Neuron (in vitro differentiated cells): ENCODE measurements at regions not wholly inside any gene's neighbourhood (a gene's known extent, or its start where the extent isn't known, plus 50 kb on each side); places are given as distances from the start of the nearest gene placed in this dataset.
"Not testable (repeated sequence)": the region's sequence is repeated elsewhere in the genome, so short reads cannot be mapped to it uniquely, and the experiment has no call there.

Experiments
- H2AFZ ChIP-seq: one replicate; pipeline ENCODE4 v1.6.1; 2013; ENCODE audit warnings: low read depth, mild to moderate bottlenecking, inconsistent platforms, low read length, moderate library complexity
- H3K27me3 ChIP-seq: one replicate; pipeline ENCODE4 v1.6.1; 2013; ENCODE audit warnings: low read length; ENCODE audit not compliant: insufficient read depth
- H3K36me3 ChIP-seq: one replicate; pipeline ENCODE4 v1.6.1; 2013; ENCODE audit warnings: low read length; ENCODE audit not compliant: insufficient read depth
- H3K4me1 ChIP-seq: one replicate; pipeline ENCODE4 v1.6.1; 2013; ENCODE audit warnings: low read length; ENCODE audit not compliant: insufficient read depth
- H3K4me3 ChIP-seq: 2 replicates; pipeline ENCODE4 v1.5.1; 2013; ENCODE audit warnings: mild to moderate bottlenecking, low read length, moderate library complexity
- H3K9me3 ChIP-seq: one replicate; pipeline ENCODE4 v1.6.1; 2013; ENCODE audit warnings: low read length

GRCh38 chr5:1643651-1644392, 120.1 kb upstream of the LPCAT1 start:
- H3K4me3 ChIP-seq, result no peak overlapping the region
- H3K27me3 ChIP-seq, result peaks cover 16% of the 10 kb centered on the region
- H3K9me3 ChIP-seq, result no peaks in the 10 kb centered on the region
- peaks cover 14% of the 10 kb centered on the region for H3K4me1 ChIP-seq
- no peak overlapping the region for H2AFZ ChIP-seq
- no peaks in the 10 kb centered on the region for H3K36me3 ChIP-seq

GRCh38 chr5:1642621-1643061, 118.9 kb upstream of the LPCAT1 start:
- Histone ChIP-seq H3K4me3 (no peak overlapping the region), H3K27me3 (peaks cover 16% of the 10 kb centered on the region), H3K9me3 (no peaks in the 10 kb centered on the region), H2AFZ (no peak overlapping the region), H3K4me1 (peaks cover 14% of the 10 kb centered on the region), H3K36me3 (no peaks in the 10 kb centered on the region)

- Histone ChIP-seq H3K36me3 (no peaks in the 10 kb centered on the region), H3K27me3 (peaks cover 16% of the 10 kb centered on the region), H3K9me3 (no peaks in the 10 kb centered on the region), H2AFZ (no peak overlapping the region), H3K4me3 (no peak overlapping the region), H3K4me1 (peaks cover 14% of the 10 kb centered on the region)
Observed at GRCh38 chr5:1642221-1642620, 118.5 kb upstream of the LPCAT1 start.

- H3K9me3 ChIP-seq, result no peaks in the 10 kb centered on the region
- H3K4me1 ChIP-seq, result peaks cover 14% of the 10 kb centered on the region
- H3K4me3 ChIP-seq, result no peak overlapping the region
- no peak overlapping the region for H2AFZ ChIP-seq
- peaks cover 16% of the 10 kb centered on the region for H3K27me3 ChIP-seq
- no peaks in the 10 kb centered on the region for H3K36me3 ChIP-seq
Observed at GRCh38 chr5:1641560-1642166, 117.9 kb upstream of the LPCAT1 start.

- Histone ChIP-seq H2AFZ (no peak overlapping the region), H3K27me3 (peaks cover 16% of the 10 kb centered on the region), H3K4me3 (no peak overlapping the region), H3K9me3 (no peaks in the 10 kb centered on the region), H3K36me3 (no peaks in the 10 kb centered on the region), H3K4me1 (peaks cover 14% of the 10 kb centered on the region)
Observed at GRCh38 chr5:1641041-1641440, 117.3 kb upstream of the LPCAT1 start.

- no peaks in the 10 kb centered on the region for H3K9me3 ChIP-seq
- no peaks in the 10 kb centered on the region for H3K36me3 ChIP-seq
- peaks cover 16% of the 10 kb centered on the region for H3K27me3 ChIP-seq
- H3K4me1 ChIP-seq, result peaks cover 14% of the 10 kb centered on the region
- no peak overlapping the region for H3K4me3 ChIP-seq
- H2AFZ ChIP-seq, result no peak overlapping the region
Observed at GRCh38 chr5:1640421-1640881, 116.7 kb upstream of the LPCAT1 start.

- Histone ChIP-seq H3K9me3 (no peaks in the 10 kb centered on the region), H3K36me3 (no peaks in the 10 kb centered on the region), H3K4me1 (peaks cover 14% of the 10 kb centered on the region), H3K27me3 (peaks cover 12% of the 10 kb centered on the region), H3K4me3 (no peak overlapping the region), H2AFZ (no peak overlapping the region)
Observed at GRCh38 chr5:1639757-1640156, 116.0 kb upstream of the LPCAT1 start.

GRCh38 chr5:1638658-1639400, 115.1 kb upstream of the LPCAT1 start:
- no peaks in the 10 kb centered on the region for H3K36me3 ChIP-seq
- no peak overlapping the region for H3K4me3 ChIP-seq
- no peaks in the 10 kb centered on the region for H3K9me3 ChIP-seq
- no peak overlapping the region for H2AFZ ChIP-seq
- H3K27me3 ChIP-seq, result peaks cover 7% of the 10 kb centered on the region
- peaks cover 14% of the 10 kb centered on the region for H3K4me1 ChIP-seq

GRCh38 chr5:1637639-1638481, 114.1 kb upstream of the LPCAT1 start:
- H3K4me3 ChIP-seq, result no peak overlapping the region
- no peak overlapping the region for H2AFZ ChIP-seq
- no peaks in the 10 kb centered on the region for H3K9me3 ChIP-seq
- no peaks in the 10 kb centered on the region for H3K27me3 ChIP-seq
- peaks cover 14% of the 10 kb centered on the region for H3K4me1 ChIP-seq
- H3K36me3 ChIP-seq, result no peaks in the 10 kb centered on the region

GRCh38 chr5:1636981-1637638, 113.3 kb upstream of the LPCAT1 start:
- Histone ChIP-seq H2AFZ (no peak overlapping the region), H3K4me1 (peaks cover 14% of the 10 kb centered on the region), H3K9me3 (no peaks in the 10 kb centered on the region), H3K27me3 (no peaks in the 10 kb centered on the region), H3K4me3 (no peak overlapping the region), H3K36me3 (no peaks in the 10 kb centered on the region)

- not testable (repeated sequence) for H3K36me3 ChIP-seq, H3K4me3 ChIP-seq, H3K27me3 ChIP-seq, H3K9me3 ChIP-seq, H2AFZ ChIP-seq
- H3K4me1 ChIP-seq, result peaks cover 10% of the 10 kb centered on the region
Observed at GRCh38 chr5:1636208-1636770, 112.5 kb upstream of the LPCAT1 start.

- not testable (repeated sequence) for H3K9me3 ChIP-seq, H2AFZ ChIP-seq
Observed at GRCh38 chr5:1635477-1635876, 111.7 kb upstream of the LPCAT1 start.

More at GRCh38 chr5:1635477-1635876, 111.7 kb upstream of the LPCAT1 start:
- H3K27me3 ChIP-seq, H3K4me3 ChIP-seq, H3K4me1 ChIP-seq, H3K36me3 ChIP-seq: not testable (repeated sequence)
